ENCODE measurements at regions not wholly inside any gene's neighbourhood (a gene's known extent, or its start where the extent isn't known, plus 50 kb on each side); places are given as distances from the start of the nearest gene placed in this dataset.

DNA sequence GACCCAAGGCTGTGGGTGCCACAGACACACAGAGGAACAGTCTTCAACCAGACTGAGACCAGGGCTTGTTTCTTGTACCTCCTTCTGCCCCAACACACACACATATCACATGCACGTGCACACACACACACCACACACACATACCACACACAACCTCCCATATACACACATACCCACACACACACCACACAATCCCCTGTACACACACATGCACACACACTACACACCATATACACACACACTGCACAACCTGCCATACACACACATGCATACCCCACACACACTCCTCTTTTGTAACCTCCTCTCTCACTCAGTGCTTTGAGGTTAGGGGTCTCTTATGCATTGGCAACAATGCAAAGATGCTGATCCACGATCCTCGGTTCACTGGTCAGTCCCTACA is 217.0 kb downstream of the AJAP1 start:
- no peak overlapping the region for H3K27ac ChIP-seq (replicated peaks)
- intact Hi-C loops (cut with micrococcal nuclease), result no loop called here

GRCh38 chr1:4868521-4868920 is 214.1 kb downstream of the AJAP1 start:
- no peak for DNase-seq
- H3K9me3 ChIP-seq (replicated peaks), result no peaks in the 10 kb centered on the region
- no peaks in the 10 kb centered on the region for H3K36me3 ChIP-seq
- intact Hi-C loops (cut with micrococcal nuclease), result no loop called here
- H3K27ac ChIP-seq (replicated peaks), result no peak overlapping the region
- no peak for TF ChIP-seq CTCF (IDR thresholded peaks at IDR 0.05; ENCODE audit: borderline replicate concordance)
- no peak overlapping the region for H3K4me3 ChIP-seq
- no peaks in the 10 kb centered on the region for H3K4me1 ChIP-seq
- H3K27me3 ChIP-seq (ENCODE audit: low read depth), result peaks cover 32% of the 10 kb centered on the region

More for the DNA sequence above, 217.0 kb downstream of the AJAP1 start:
- Histone ChIP-seq H3K27me3 (ENCODE audit: low read depth) (peaks cover 35% of the 10 kb centered on the region), H3K9me3 (replicated peaks) (no peaks in the 10 kb centered on the region), H3K4me1 (no peaks in the 10 kb centered on the region), H3K4me3 (no peak overlapping the region), H3K36me3 (no peaks in the 10 kb centered on the region)
- DNase-seq, result no peak
- TF ChIP-seq CTCF (IDR thresholded peaks at IDR 0.05; ENCODE audit: borderline replicate concordance), result no peak

DNA sequence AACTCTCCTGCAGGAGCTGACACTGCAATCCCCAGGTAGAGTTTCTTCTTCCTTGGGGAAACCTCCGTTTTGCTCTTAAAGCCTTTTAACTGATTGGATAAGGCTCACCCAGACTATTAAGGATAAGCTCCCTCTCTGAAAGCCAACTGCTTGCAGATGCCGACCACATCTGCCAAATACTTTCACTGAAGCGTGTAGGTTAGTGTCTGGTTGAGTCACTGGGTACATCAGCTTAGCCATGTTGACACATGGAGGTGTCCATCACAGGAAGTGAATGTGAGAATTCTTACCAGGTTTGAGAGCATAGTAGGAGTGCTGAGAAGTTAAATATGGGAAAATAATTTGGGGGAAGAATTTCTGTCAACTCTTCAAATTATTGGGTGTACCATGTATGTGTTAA is 202.0 kb downstream of the AJAP1 start:
- TF ChIP-seq CTCF (IDR thresholded peaks at IDR 0.05; ENCODE audit: borderline replicate concordance), result no peak
- DNase-seq, result no peak
- H3K27me3 ChIP-seq (ENCODE audit: low read depth), result peaks cover 6% of the 10 kb centered on the region
- no peaks in the 10 kb centered on the region for H3K4me1 ChIP-seq
- peaks cover 12% of the 10 kb centered on the region for H3K9me3 ChIP-seq (replicated peaks)
- intact Hi-C loops (cut with micrococcal nuclease), result no loop called here
- no peak overlapping the region for H3K4me3 ChIP-seq
- no peak overlapping the region for H3K27ac ChIP-seq (replicated peaks)
- no peaks in the 10 kb centered on the region for H3K36me3 ChIP-seq

DNA sequence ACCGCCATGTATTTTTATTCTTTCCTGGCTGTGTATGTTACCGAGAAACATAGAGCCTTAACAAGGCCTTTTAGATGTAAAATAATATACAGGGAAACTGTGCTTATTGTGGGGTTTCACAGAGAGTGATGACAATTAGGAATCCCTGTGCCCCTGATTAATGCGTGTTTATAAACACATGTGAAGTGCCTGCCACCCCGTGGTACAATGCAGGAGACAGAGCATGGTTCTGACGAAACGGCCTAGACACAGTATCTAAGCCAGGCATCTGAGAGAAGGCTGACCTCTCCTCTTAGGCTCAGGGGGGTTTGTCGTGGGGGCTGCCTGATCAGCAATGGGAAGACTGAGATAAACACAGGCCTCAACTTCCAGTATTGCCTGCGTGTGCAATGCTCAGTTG is 200.0 kb downstream of the AJAP1 start:
- Histone ChIP-seq H3K4me1 (no peaks in the 10 kb centered on the region), H3K4me3 (no peak overlapping the region), H3K9me3 (replicated peaks) (peaks cover 25% of the 10 kb centered on the region), H3K27me3 (ENCODE audit: low read depth) (peaks cover 8% of the 10 kb centered on the region), H3K36me3 (no peaks in the 10 kb centered on the region), H3K27ac (replicated peaks) (no peak overlapping the region)
- no peak for TF ChIP-seq CTCF (IDR thresholded peaks at IDR 0.05; ENCODE audit: borderline replicate concordance)
- DNase-seq, result no peak
- intact Hi-C loops (cut with micrococcal nuclease), result no loop called here

GRCh38 chr1:4853904-4854303 is 199.5 kb downstream of the AJAP1 start:
- peaks cover 25% of the 10 kb centered on the region for H3K9me3 ChIP-seq (replicated peaks)
- no peak for TF ChIP-seq CTCF (IDR thresholded peaks at IDR 0.05; ENCODE audit: borderline replicate concordance)
- no peak for DNase-seq
- H3K27me3 ChIP-seq (ENCODE audit: low read depth), result peaks cover 11% of the 10 kb centered on the region
- intact Hi-C loops (cut with micrococcal nuclease), result no loop called here
- H3K36me3 ChIP-seq, result no peaks in the 10 kb centered on the region
- no peak overlapping the region for H3K27ac ChIP-seq (replicated peaks)
- no peaks in the 10 kb centered on the region for H3K4me1 ChIP-seq
- no peak overlapping the region for H3K4me3 ChIP-seq
